ENCODE measurements at regions not wholly inside any gene's neighbourhood (a gene's known extent, or its start where the extent isn't known, plus 50 kb on each side); places are given as distances from the start of the nearest gene placed in this dataset.
"Not testable (repeated sequence)": the region's sequence is repeated elsewhere in the genome, so short reads cannot be mapped to it uniquely, and the experiment has no call there.

DNA sequence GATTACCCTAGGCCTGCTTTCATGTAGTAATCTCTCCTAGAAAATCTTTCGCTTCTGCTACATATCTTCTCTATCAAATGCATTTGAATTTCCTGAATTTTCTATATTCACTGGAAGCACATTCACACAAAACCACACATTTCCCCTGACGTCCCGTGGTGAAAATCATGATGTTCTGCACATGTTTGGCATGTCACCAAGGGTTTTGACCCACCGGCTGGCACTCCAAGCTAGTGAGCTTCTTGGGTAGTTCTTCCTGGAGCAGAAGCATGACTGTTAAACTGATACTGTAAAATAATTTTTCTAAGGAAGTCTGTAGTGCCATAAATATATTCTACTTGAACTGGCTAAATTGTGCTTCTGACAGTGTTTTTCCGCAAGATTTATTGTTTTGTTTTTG is 510.1 kb upstream of the SLC8A1 start:
- no peak for DNase-seq

DNA sequence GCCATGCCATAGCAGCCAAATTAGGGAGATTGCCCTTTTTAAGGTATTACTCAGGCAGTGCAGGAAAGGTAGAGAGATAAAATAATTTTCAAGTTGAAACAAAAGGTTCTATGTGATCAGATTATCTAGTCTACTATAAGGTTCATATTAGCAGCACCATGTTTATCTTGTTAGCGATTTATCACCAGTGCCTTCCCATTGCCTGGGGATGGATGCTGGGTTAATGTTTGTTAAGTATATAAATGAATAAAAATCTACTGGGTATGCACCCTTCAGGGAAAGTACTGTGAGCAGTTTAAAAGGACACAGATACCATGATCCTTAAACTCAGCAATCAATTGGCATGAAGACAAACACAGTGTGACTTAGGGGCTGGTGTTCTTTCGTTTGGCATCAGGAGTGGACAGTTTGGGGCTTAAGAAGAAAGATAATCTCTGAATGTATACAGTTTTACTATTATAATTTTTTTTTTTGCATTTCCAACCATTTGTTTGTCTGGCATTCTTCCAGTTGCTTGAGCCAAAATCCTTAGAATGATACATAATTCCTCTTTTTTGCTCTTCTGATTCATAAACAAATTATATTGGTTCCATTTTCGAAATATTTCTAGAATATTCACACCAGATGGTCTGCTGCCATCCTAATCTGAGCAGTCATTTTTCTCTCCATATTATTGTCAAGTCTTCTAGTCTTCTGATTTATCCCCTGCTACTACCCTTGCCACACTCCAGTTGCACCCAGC is 512.8 kb upstream of the SLC8A1 start:
- DNase-seq: no peak

DNA sequence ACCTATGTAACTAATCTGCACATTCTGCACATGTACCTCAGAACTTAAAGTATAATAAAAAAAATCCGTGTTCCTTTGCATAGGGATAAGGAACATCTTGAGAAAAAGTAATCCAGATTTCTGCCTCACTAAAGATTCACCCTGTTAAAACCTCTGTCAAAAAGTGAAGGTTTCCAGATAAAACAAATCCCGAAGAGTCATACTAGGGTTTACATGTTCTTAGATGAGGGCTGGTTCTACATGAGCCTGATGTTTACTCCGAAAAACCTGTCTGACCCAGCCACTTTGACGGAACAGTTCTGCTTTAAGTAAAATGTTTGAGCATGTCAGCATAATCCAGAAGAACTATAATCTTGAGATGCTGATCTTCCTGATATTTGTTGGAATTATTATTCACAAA is 515.6 kb upstream of the SLC8A1 start:
- DNase-seq: no peak

DNA sequence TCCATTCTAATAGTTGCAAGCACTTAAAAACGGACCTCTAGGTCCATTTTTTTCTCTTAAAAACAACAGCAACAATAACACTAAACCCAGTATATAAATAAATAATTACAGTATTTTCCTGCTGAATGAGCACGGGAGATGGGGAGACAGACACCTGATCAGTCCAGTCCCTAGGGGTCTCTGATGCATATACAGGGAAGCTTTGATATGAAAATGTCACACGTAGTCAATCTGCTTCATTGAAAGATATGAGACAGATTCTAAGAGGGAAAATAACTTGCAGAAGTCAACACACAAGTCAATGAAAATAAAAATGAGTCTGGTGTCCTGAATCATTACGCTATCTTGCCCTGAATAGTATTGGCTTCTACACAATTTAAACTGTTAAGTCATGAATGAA is 523.3 kb upstream of the SLC8A1 start:
- DNase-seq: no peak

DNA sequence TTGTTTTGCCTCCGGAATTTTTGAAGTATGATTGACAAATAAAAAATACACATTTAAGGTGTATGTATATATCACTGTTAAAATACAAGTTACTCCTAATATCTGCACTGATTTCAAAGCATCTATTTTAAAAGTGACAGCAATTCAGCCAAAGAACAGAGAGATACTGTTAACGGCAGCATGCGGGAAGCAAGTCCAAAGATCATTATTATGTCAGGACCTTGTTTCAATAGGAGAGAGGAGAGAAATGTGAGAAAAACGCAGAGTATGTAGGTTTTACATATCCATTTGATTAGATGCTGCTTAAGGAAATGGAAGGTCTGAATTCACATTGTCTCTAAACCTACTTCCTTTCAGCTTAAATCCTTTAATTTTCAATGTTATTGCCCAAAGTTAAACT is 545.5 kb upstream of the SLC8A1 start:
- no peak for DNase-seq

DNA sequence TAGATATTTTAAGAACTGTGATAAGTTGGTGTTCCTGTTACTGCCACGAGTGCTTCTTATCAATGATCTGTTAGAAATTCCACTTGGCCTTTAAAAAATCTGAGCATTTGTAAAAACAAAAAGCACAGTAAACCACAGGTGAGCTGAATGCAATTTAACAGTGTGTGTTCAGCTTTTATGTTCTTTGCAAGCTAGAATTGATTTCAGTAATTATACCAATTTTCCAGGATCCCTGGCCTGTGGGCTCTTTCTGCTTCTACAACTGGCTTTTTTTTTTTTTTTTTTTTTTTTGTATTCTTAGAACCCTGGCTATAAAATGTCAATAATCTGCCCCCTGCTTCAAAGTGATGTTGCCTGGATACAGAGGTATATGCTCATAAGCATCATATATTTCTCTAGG is 548.5 kb upstream of the SLC8A1 start:
- peak; percentile 82 for DNase-seq

DNA sequence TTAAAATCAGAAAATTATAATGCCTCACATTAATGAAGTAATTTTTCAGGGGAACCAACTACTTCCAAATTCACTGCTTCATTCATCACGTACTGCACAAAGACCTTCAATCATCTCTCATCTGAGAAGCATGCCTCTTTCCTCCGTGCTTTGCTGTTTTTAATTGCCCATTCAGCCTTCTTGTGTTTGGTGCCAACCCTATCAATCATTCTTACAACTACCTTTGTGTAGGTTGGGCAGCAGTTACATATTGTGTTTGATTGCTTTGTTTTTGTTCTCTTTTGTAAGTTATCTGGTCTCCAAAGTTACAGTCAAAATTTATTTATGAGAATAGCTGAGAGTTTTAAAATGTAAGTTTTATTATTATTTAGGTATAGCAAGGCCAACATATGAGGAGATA is 549.0 kb upstream of the SLC8A1 start:
- DNase-seq: peak; percentile 94

DNA sequence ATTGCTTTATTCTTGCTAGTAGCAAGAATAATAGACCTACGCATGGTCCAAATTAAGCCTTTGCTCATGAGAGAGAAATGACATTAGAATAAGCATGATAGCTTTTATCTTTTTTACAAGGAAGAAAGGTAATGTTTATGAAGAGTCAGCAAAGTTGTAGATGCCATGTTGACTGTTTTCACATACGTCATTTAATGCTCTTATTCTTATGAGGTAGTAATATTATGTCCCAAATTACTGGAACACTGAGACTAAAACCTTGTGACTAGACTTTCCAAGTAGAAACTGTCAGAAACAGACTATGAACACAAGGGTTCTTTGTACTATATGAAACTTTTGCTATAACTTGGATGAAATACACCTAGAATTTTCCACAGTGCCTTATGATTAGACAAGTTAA is 552.8 kb upstream of the SLC8A1 start:
- DNase-seq: no peak

DNA sequence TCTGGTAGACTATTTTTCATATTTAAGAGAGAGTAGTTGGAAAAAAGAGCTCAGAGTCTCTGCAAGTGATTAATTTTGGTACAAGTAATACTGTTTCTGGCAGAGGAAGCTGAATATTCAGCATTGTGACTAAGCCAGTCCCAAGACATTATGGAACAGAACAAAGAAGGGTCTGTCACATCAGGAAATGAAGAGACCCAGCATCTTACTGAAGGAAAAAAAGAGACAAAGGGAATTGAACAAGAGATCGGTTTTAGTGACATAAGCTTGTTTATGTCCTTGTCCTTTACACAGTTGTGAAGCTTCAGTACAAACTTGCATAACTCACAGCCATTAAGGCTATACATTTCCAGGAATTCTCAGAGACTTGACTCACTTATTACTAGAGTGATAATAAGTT is 568.5 kb upstream of the SLC8A1 start:
- DNase-seq: no peak

DNA sequence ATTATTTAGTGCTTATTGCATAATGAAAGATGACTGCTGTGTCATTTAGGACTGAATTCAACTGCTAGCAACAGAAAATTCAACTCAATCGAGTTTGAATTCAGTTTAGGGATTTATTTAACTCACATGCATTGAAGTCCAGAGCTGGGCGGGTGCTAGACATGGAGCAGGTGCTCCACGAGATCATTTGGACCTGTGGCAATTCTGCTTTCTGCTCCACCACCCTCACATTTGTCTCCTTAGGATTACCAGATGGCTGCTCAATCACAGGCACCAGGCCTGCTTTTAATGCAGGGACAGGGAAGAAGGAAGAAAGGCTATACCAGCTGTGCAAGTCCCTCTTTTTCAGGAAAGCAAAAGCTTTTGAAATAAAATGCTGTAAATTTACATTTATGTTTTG is 572.9 kb upstream of the SLC8A1 start:
- no peak for DNase-seq

DNA sequence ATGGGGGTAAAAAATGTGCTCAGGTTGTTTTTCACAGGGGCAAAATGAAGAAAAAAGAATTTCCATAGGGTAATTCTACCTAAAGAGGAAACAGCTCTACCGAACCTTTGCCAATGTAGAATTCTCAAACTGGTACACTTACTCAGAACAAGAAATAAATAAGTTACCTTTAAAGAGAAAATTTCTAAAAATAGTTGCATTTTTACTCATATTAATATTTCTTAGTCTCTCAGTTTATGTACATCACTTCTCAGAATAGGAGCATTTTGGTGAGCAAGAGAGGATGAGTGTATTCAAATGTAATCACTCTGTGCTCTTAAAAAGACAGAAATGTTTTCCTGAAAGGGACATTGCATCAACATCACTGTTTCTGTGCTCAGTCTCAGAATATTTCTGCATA is 574.7 kb upstream of the SLC8A1 start:
- DNase-seq: no peak

DNA sequence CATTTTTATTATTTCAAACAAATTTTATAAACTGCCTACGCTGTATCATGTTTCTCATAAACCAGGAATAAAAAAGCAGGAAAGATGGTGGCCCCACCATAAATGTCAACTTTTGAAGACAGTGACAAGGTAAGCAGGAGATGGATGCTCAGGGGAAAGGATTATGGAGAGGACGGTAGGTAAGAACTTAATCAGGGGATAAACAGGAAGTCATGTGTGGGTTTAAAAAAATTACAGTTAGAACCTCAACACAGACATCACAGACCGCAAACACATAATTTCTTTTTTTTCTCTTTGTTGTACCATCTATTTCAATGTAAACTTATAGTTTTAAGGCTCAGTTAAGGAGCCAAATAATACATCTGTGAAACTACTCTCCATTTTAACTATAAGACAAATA is 575.2 kb upstream of the SLC8A1 start:
- no peak for DNase-seq

DNA sequence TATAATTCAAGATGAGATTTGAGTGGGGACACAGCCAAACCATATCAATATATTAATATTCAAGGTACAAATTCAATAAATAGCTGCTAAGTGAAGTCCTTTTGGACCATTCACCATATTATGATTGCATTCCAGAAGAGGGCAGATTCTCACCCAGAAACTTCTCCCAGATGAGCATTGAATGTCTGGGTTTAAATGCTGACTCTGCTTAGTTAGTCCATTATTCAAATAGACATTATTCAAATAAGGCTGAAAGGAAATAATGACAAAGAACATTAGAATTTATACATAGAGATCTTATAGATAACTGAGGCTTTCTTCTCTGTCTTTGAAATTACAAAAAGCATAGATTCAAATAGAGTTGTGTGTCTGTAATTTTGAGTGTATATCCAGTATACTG is 579.4 kb upstream of the SLC8A1 start:
- no peak for DNase-seq

DNA sequence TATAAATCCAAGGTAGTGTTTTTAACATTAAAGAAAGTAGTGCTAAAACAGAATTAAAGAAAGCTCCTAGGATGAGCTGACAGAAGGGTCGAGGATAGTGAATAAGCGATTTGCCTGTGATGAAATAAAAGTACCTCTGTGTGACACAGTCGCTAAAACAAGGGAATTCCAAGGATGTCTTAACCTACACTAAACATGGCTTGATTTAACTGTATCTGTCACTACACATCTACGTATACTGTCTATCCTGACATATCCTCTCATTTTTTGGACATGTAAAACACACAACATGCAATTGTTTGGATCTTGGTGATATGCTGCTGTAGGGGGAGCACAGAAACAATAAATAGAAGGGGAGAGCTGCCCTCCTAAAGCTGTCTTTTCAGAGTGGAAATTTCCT is 580.8 kb upstream of the SLC8A1 start:
- DNase-seq: no peak

DNA sequence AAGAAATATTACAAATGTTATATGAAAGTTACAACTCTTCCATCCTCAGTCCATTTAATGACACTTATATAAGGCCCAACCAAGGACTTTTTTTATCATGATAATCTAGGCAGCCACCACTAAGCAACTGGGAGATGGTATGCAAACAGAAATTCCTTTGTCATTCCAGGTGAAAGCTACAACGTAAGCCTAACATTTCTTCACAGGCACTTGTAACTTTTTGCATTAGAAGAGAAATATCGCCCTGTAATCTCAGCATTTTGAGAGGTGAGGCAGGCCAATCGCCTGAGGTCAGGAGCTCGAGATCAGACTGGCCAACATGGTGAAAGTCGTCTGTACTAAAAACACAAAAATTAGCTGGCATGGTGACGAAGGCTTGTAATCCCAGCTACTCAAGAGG is 581.2 kb upstream of the SLC8A1 start:
- DNase-seq: no peak

DNA sequence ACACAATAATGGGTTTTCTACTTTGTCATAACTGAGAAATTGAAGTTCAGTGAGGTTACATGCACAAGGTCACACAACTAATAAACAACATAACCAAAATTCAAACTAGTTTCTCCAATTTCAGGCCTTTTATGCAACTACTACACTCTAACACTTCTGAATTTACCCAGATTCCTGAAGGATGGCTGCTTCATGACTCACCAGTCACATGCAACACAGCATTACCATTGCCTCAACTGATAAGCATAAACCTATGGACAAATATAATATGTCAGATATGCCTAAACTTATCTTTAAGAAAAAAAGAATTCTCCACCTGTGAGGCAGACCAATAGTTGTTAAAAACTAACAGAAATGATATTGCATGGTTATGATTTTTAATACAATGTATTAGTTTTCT is 586.5 kb upstream of the SLC8A1 start:
- DNase-seq: no peak

DNA sequence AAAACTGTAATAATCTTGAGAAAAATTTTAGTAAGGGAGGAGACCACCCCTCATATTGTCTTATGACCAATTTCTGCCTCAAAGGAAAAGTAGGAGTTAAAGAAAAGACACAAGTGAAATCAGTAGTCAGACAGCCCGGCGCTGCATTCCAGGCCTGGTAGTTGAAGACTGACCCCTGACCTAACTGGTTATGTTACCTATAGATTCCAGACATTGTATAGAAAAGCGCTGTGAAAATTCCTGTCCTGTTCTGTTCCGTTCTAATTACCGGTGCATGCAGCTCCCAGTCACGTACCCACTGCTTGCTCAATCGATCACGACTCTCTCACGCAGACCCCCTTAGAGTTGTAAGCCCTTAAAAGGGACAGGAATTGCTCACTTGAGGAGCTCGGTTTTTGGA is 587.9 kb upstream of the SLC8A1 start:
- DNase-seq: not testable (repeated sequence)

DNA sequence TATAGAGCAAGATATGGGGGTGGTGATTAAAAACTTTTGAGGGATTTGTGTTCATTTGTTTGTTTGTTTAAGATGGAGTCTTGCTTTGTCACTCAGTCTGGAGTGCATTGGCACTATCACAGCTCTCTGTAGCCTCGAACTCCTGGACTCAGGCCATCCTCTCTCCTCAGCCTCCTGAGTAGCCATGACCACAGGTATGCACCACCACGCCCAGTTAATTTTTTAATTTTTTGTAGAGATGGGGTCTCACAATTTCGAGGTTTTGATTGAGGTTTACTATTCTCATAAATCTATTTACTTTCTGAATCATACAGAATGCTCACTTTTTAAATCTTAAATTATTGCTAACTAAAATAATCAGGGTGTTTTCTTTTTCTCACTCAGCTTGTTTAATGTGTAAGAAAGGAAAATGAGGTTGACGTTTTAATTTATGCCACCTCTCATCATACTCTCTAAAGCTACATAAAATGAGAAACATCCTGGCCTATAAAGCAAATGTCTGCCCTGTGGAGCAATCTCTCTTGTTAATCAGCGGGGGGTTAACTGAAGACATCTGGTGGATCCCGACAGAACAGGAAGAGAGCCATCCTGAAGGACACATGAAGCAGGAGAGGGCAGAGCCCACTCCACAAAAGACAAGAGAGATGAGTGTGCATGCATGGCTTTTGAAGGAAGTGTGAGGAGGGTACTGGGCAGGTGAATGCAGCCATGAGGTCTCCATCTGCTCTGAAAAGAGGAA is 589.1 kb upstream of the SLC8A1 start:
- no peak for DNase-seq

DNA sequence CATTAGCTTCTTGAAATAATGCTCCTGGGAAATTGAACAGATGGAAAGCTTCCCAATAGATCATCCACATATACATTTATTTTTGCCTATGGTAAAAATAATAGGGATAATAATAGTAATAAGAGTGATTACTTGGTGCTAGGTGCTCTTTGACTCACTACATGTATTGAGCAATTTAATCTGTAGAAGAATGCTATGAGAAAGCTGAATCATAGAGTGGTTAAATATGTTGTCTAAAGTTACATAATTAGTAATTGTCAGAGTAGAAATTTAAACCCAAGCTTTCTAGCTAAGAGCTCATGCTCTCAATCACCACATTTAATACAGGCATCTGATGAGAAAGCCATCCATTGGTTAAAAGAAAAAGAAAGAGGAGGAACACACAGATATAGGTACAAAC is 590.5 kb upstream of the SLC8A1 start:
- no peak for DNase-seq

DNA sequence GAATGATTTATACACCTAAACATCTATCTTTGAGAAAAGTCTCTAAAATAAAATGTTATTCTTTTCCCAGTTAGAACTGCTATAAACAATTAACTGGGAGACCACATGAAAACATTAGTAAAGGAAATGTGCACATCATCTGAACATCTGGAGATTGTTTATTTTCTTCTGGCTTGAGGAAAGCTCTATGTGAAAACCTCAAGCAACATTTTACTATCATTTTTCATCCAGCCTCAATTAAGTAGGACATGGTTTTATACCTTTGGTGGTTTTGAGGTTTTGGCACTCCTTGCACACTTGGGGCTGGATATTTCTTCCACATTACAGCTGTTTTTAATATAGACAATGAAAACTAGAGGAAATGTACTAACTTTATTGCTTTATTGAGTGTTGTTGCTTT is 609.5 kb upstream of the SLC8A1 start:
- DNase-seq: no peak

DNA sequence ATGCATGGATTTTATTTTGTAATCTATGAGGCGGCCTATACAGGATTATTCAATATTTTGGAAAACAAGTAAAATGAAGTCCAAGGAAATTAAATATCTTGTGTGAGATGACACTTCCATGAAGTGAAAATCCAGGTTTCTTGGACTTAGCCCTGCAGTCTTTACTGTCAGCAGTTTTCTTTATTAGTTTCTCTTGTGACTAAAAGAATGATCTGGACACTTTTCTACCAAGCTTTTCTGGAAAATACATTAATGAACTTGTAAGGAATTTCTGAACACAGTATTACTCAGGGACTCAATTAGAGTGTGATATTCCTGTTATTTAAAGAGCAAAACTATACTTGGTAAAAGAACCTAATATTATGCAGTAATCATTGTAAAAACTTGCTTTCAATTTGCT is 610.4 kb upstream of the SLC8A1 start:
- no peak for DNase-seq

DNA sequence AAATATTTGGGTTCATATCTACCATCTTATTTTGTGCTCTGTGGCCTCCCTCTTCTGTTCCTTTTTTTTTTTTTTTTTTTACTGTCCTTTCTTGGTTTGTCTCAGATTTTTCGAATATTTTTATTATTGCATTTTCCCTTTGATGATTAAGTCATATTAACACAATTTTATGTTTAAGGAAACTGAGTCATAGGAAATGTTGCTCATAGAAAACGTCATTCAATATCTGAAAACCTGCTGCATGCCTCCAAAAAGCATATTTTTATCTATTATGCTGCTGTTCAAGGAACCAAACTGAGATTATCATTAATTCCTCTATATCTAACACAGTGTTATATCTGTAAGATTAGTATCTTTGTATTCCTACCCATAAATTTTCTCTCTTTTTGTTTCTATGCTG is 614.3 kb upstream of the SLC8A1 start:
- DNase-seq: no peak

DNA sequence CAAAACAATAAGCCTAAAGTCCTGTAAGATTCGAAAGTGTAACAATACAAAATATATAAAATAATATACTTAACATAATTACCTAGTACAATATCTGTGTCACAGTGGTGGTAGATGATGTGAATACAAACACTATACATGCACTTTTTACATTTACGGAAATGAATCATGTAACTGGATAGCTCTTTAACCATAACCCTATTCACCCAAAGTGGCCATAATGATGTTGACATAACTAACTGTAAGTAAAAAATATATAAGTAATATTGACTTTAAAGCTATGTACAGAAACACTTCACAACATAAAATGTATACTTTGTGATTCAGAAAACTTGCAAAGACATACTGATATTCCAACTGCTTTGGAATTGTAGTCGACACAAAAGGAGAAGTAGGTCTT is 616.9 kb upstream of the SLC8A1 start:
- DNase-seq: peak; percentile 85

DNA sequence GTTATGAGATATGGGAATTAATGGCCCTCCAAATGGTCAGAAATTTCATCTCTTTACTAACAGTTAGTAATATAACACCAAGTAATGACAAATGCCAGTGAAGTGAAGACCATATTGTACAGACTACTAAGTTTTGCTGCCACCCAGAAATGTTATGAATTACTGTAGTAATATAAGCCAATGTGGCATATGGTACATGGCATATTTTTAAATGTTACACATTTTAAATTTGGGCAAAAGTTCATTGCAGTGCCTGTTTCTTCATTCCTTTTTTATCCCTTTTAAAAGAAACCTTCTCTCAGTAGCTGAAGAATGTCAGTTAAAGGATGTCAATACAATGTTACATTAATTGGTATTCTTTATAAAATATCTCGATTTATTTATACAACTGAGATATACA is 626.5 kb upstream of the SLC8A1 start:
- no peak for DNase-seq

DNA sequence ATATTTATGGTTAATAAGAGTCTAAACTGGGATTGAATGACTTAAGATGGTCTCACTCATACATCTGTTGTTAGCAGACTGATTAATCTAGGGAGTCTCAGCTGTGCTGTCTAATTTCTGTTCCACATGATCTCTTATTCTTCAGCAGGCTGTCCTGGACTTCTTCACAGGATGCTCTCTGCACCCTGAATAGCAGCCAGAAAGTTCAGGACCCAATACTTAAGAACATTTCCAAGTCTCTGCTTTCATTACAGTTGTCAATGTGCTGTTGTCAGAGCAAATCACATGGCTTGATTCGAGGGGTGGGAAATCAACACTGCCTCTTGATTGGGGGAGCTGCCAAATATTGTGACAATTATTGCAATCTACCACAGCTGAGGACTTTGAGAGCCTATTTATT is 627.1 kb upstream of the SLC8A1 start:
- no peak for DNase-seq
